ENCODE measurements at regions not wholly inside any gene's neighbourhood (a gene's known extent, or its start where the extent isn't known, plus 50 kb on each side); places are given as distances from the start of the nearest gene placed in this dataset.

- TF ChIP-seq, protein P1, sequence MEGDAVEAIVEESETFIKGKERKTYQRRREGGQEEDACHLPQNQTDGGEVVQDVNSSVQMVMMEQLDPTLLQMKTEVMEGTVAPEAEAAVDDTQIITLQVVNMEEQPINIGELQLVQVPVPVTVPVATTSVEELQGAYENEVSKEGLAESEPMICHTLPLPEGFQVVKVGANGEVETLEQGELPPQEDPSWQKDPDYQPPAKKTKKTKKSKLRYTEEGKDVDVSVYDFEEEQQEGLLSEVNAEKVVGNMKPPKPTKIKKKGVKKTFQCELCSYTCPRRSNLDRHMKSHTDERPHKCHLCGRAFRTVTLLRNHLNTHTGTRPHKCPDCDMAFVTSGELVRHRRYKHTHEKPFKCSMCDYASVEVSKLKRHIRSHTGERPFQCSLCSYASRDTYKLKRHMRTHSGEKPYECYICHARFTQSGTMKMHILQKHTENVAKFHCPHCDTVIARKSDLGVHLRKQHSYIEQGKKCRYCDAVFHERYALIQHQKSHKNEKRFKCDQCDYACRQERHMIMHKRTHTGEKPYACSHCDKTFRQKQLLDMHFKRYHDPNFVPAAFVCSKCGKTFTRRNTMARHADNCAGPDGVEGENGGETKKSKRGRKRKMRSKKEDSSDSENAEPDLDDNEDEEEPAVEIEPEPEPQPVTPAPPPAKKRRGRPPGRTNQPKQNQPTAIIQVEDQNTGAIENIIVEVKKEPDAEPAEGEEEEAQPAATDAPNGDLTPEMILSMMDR (IDR thresholded peaks at IDR 0.05), result no peak
- no peak for TF ChIP-seq POLR2A (IDR thresholded peaks at IDR 0.05)
These were observed 119.5 kb upstream of the SNTG2 start for GRCh38 chr2:831225-831536.

Data from ovary (tissue), 3 donors.